ENCODE measurements at regions not wholly inside any gene's neighbourhood (a gene's known extent, or its start where the extent isn't known, plus 50 kb on each side); places are given as distances from the start of the nearest gene placed in this dataset.

GRCh38 chr1:57784356-57784755 is 360.5 kb upstream of the DAB1 start (continued):
- TF ChIP-seq REST (IDR thresholded peaks at IDR 0.05; ENCODE audit: low read depth) (no peak), YY1 (IDR thresholded peaks at IDR 0.05; ENCODE audit: extremely low read depth, insufficient replicate concordance, low read depth, low read length) (no peak), ELF1 (IDR thresholded peaks at IDR 0.05; ENCODE audit: borderline replicate concordance, low read depth) (no peak), SP1 (IDR thresholded peaks at IDR 0.05; ENCODE audit: low read depth) (no peak)

GRCh38 chr1:57782357-57782756 is 358.5 kb upstream of the DAB1 start:
- Histone ChIP-seq H3K9me3 (ENCODE audit: control insufficient read depth in 1 of 2, insufficient read depth in 1 of 2, low read depth in 1 of 2, low read length in 2 of 2) (no peaks in the 10 kb centered on the region), H3K9me2 (ENCODE audit: insufficient read depth) (no peaks in the 10 kb centered on the region), H3K36me3 (ENCODE audit: control insufficient read depth in 1 of 2, insufficient read depth in 2 of 2, low read length in 2 of 2) (no peaks in the 10 kb centered on the region), H3K9ac (ENCODE audit: low read length) (no peak overlapping the region), H2AFZ (ENCODE audit: low read depth, low read length, poor library complexity, severe bottlenecking) (no peak overlapping the region), H3K79me2 (ENCODE audit: insufficient read depth, low read length) (no peaks in the 10 kb centered on the region), H3K27me3 (ENCODE audit: insufficient read depth, low read length) (no peaks in the 10 kb centered on the region), H3K4me2 (ENCODE audit: low read length) (no peak overlapping the region), H3K4me1 (ENCODE audit: control insufficient read depth in 1 of 2, insufficient read depth in 2 of 2, low read length in 2 of 2) (no peaks in the 10 kb centered on the region), H4K20me1 (ENCODE audit: insufficient read depth) (no peaks in the 10 kb centered on the region), H3K4me3 (replicated peaks in 1 of 2; ENCODE audit: low read depth in 1 of 2, low read length in 2 of 2) (no peak overlapping the region), H3K27ac (ENCODE audit: low read depth, low read length) (no peak overlapping the region)
- DNase-seq (ENCODE audit: low read depth, low spot score) (no peak), ATAC-seq (no peak)
- intact Hi-C loops (cut with micrococcal nuclease), result no loop called here
- TF ChIP-seq CTCF (IDR thresholded peaks at IDR 0.05 in 2 of 3, conservative IDR thresholded peaks at IDR 0.05 in 1 of 3; ENCODE audit: borderline replicate concordance in 1 of 3, insufficient read depth in 1 of 3, low read depth in 2 of 3, low read length in 2 of 3) (no peak), ZBTB33 (IDR thresholded peaks at IDR 0.05; ENCODE audit: extremely low read depth, insufficient replicate concordance, low read length) (no peak), SP1 (IDR thresholded peaks at IDR 0.05; ENCODE audit: low read depth) (no peak), EZH2 (IDR thresholded peaks at IDR 0.05) (no peak), ELF1 (IDR thresholded peaks at IDR 0.05; ENCODE audit: borderline replicate concordance, low read depth) (no peak), CBX3 (IDR thresholded peaks at IDR 0.05; ENCODE audit: low read depth) (no peak), JUND (IDR thresholded peaks at IDR 0.05) (no peak), ZNF274 (IDR thresholded peaks at IDR 0.05; ENCODE audit: low read depth, low read length) (no peak), SRF (IDR thresholded peaks at IDR 0.05; ENCODE audit: low read depth) (no peak), SIN3A (IDR thresholded peaks at IDR 0.05; ENCODE audit: low read depth) (no peak), REST (IDR thresholded peaks at IDR 0.05; ENCODE audit: low read depth) (no peak), ZFX (IDR thresholded peaks at IDR 0.05) (no peak)
- no TSS peak for BruUV-seq (replicated peaks)
- CTCF ChIA-PET, result no interaction called here
- POLR2A ChIA-PET, result no interaction called here
- RAD21 ChIA-PET (ENCODE audit: low non-redundant PET in 1 of 2, low total read pairs in 2 of 2, uncharacterized antibody in 2 of 2, unreplicated experiment in 2 of 2), result no interaction called here
